GM12878 (cell line): ENCODE measurements at regions not wholly inside any gene's neighbourhood (a gene's known extent, or its start where the extent isn't known, plus 50 kb on each side); places are given as distances from the start of the nearest gene placed in this dataset.

Experiments
- ATF2 ChIP-seq: IDR thresholded peaks from 2 replicates; pipeline ENCODE4 v1.6.1; 2012; ENCODE audit warnings: low read length, inconsistent platforms
- BCL11A ChIP-seq: IDR thresholded peaks from 2 replicates; pipeline ENCODE4 v1.6.1; 2011; ENCODE audit warnings: low read depth, low read length
- CTCF ChIP-seq, 3 experiments: IDR thresholded peaks in 2 of 3; conservative IDR thresholded peaks in 1 of 3; 2 replicates each; pipeline ENCODE4 v1.5.1; 2011; ENCODE audit warnings: low read depth in 3 of 3, low read length in 3 of 3, mild to moderate bottlenecking in 3 of 3, control low read depth in 2 of 3, moderate library complexity in 2 of 3, inconsistent platforms in 1 of 3, mixed read lengths in 1 of 3; ENCODE audit not compliant: control insufficient read depth in 2 of 3, insufficient read depth in 1 of 3; ENCODE audit errors: extremely low read depth in 1 of 3
- E2F8 ChIP-seq: fragments of 450-650 bp; IDR thresholded peaks from 2 replicates; pipeline ENCODE4 v1.6.1; 2018; ENCODE audit warnings: mild to moderate bottlenecking, low read depth, moderate library complexity; ENCODE audit not compliant: partially characterized antibody
- EED ChIP-seq: sonication (generic); IDR thresholded peaks from 2 replicates; pipeline ENCODE4 v1.6.1; 2016; ENCODE audit warnings: antibody characterized with exemption, low read depth
- EZH2 ChIP-seq: IDR thresholded peaks from 2 replicates; pipeline ENCODE4 v1.6.1; 2012; ENCODE audit warnings: low read depth, mild to moderate bottlenecking, control low read depth, inconsistent platforms, low read length, borderline replicate concordance; ENCODE audit not compliant: control insufficient read depth
- KDM1A ChIP-seq: fragments of 200-600 bp; sonication (generic); IDR thresholded peaks from 2 replicates; pipeline ENCODE4 v1.6.1; 2016; ENCODE audit warnings: borderline replicate concordance
- MAX ChIP-seq: IDR thresholded peaks from 2 replicates; pipeline ENCODE4 v1.6.1; 2012; ENCODE audit warnings: low read depth, low read length, improper control_type of control experiment
- NRF1 ChIP-seq: conservative IDR thresholded peaks from 2 replicates; pipeline ENCODE4 v1.6.1; 2011; ENCODE audit warnings: mild to moderate bottlenecking, low read depth, low read length, improper control_type of control experiment
- POLR2AphosphoS5 ChIP-seq: IDR thresholded peaks from 2 replicates; pipeline ENCODE4 v1.6.1; 2011; ENCODE audit warnings: mild to moderate bottlenecking, low read length, inconsistent platforms
- REST ChIP-seq: IDR thresholded peaks from 2 replicates; pipeline ENCODE4 v1.6.1; 2012; ENCODE audit warnings: mild to moderate bottlenecking, low read depth, low read length
- RFX5 ChIP-seq: IDR thresholded peaks from 2 replicates; pipeline ENCODE4 v1.6.1; 2011; ENCODE audit warnings: low read depth, low read length, improper control_type of control experiment
- SP1 ChIP-seq: IDR thresholded peaks from one replicate; pipeline ENCODE4 v1.6.1; 2011; ENCODE audit warnings: low read depth, low read length

GRCh38 chr10:130361351-130362105 lies 225.3 kb downstream of the GLRX3 start:
- TF ChIP-seq CTCF (IDR thresholded peaks at IDR 0.05 in 2 of 3, conservative IDR thresholded peaks at IDR 0.05 in 1 of 3; ENCODE audit: control insufficient read depth in 2 of 3, extremely low read depth in 1 of 3, insufficient read depth in 1 of 3, low read depth in 3 of 3, low read length in 3 of 3): no peak
- TF ChIP-seq MAX: no peak
- no peak for TF ChIP-seq BCL11A
- TF ChIP-seq E2F8: no peak
- TF ChIP-seq RFX5: no peak
- no peak for TF ChIP-seq POLR2AphosphoS5
- no peak for TF ChIP-seq NRF1
- TF ChIP-seq EED: no peak
- no peak for TF ChIP-seq EZH2
- TF ChIP-seq SP1: no peak
- TF ChIP-seq REST: no peak
- TF ChIP-seq ATF2: no peak
- TF ChIP-seq KDM1A: no peak
